WERI-Rb-1 (cell line): ENCODE measurements at regions not wholly inside any gene's neighbourhood (a gene's known extent, or its start where the extent isn't known, plus 50 kb on each side); places are given as distances from the start of the nearest gene placed in this dataset.
"Not testable (repeated sequence)": the region's sequence is repeated elsewhere in the genome, so short reads cannot be mapped to it uniquely, and the experiment has no call there.

Experiments used
- DNase-seq: peaks from one replicate; pipeline ENCODE4 v3.0.0-alpha.2; 2020
- H3K27ac ChIP-seq: fragments of 250-450 bp; sonication (Bioruptor Pico); 2 replicates; pipeline ENCODE4 v1.5.1; 2020; ENCODE audit warnings: mild to moderate bottlenecking, moderate library complexity
- H3K27me3 ChIP-seq: fragments of 250-450 bp; sonication (Bioruptor Pico); 2 replicates; pipeline ENCODE4 v1.5.1; 2021; ENCODE audit warnings: mild to moderate bottlenecking, low read depth, moderate library complexity; ENCODE audit not compliant: insufficient read depth, severe bottlenecking
- H3K36me3 ChIP-seq: fragments of 250-450 bp; sonication (Bioruptor Pico); 2 replicates; pipeline ENCODE4 v1.5.1; 2020; ENCODE audit warnings: mild to moderate bottlenecking, moderate library complexity
- H3K4me3 ChIP-seq: 2 replicates; pipeline ENCODE4 v1.5.1; 2011; ENCODE audit warnings: low read depth, mild to moderate bottlenecking, control low read depth, low read length
- H3K9me3 ChIP-seq: fragments of 250-450 bp; sonication (Bioruptor Pico); 2 replicates; pipeline ENCODE4 v1.5.1; 2021; ENCODE audit warnings: mild to moderate bottlenecking, moderate library complexity; ENCODE audit not compliant: severe bottlenecking
- TF ChIP-seq, protein P1 (sequence below): IDR thresholded peaks from 2 replicates; pipeline ENCODE4 v1.5.1; 2011; ENCODE audit warnings: low read depth, mild to moderate bottlenecking, control low read depth, inconsistent platforms, low read length

DNA sequence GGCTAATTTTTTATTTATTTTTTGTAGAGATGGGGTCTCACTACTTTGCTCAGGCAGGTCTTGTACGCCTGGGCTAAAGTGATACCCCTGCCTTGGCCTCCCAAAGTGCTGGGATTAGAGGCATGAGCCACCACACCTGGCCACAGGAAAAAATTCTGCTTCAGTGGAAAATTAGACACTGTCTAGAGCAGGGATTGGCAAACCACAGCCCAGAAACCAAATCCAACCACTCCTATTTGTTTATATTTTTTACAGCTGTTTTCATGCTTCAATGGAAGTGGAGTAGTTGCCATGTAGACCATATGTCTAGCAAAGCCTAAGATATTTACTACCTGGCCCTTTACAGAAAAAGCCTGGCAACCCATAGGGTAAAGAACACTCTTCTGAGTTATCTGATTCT lies 123.7 kb upstream of the MRI1 start:
- DNase-seq: no peak
- peaks cover 66% of the 10 kb centered on the region for H3K27me3 ChIP-seq

DNA sequence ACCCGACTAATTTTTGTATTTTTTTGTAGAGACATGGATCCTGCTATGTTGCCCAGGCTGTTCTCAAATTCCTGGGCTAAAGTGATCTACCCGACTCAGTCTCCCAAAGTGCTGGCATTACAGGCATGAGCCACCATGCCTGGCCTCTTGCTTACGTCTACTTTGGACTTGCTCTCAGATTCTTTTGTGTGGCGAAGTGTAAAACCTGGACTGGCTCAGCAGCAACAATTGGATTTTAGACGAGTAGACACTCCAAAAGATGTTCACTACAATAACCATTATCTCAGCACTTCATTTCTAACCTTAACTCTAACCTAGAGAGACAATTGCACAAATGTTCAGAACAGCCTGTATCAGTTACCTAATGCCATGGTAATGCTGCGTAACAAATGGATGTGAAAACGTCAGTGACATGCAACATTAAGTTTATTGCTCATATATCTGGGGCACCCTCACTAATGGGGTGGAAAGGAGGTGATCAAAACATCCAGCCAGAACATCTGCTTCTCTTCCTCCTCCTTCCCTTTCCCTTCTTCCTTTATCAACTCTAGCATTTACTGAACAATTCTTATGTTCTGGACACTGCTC lies 124.9 kb upstream of the MRI1 start:
- H3K27ac ChIP-seq: no peak overlapping the region
- DNase-seq: no peak
- TF ChIP-seq, protein P1, sequence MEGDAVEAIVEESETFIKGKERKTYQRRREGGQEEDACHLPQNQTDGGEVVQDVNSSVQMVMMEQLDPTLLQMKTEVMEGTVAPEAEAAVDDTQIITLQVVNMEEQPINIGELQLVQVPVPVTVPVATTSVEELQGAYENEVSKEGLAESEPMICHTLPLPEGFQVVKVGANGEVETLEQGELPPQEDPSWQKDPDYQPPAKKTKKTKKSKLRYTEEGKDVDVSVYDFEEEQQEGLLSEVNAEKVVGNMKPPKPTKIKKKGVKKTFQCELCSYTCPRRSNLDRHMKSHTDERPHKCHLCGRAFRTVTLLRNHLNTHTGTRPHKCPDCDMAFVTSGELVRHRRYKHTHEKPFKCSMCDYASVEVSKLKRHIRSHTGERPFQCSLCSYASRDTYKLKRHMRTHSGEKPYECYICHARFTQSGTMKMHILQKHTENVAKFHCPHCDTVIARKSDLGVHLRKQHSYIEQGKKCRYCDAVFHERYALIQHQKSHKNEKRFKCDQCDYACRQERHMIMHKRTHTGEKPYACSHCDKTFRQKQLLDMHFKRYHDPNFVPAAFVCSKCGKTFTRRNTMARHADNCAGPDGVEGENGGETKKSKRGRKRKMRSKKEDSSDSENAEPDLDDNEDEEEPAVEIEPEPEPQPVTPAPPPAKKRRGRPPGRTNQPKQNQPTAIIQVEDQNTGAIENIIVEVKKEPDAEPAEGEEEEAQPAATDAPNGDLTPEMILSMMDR: no peak
- peaks cover 63% of the 10 kb centered on the region for H3K27me3 ChIP-seq
- H3K4me3 ChIP-seq: no peak overlapping the region
- H3K36me3 ChIP-seq: no peaks in the 10 kb centered on the region
- H3K9me3 ChIP-seq: peaks cover 10% of the 10 kb centered on the region

More for the DNA sequence above, 123.7 kb upstream of the MRI1 start:
- H3K36me3 ChIP-seq: no peaks in the 10 kb centered on the region
- TF ChIP-seq, protein P1: no peak
- H3K27ac ChIP-seq: no peak overlapping the region
- peaks cover 14% of the 10 kb centered on the region for H3K9me3 ChIP-seq
- H3K4me3 ChIP-seq: no peak overlapping the region

DNA sequence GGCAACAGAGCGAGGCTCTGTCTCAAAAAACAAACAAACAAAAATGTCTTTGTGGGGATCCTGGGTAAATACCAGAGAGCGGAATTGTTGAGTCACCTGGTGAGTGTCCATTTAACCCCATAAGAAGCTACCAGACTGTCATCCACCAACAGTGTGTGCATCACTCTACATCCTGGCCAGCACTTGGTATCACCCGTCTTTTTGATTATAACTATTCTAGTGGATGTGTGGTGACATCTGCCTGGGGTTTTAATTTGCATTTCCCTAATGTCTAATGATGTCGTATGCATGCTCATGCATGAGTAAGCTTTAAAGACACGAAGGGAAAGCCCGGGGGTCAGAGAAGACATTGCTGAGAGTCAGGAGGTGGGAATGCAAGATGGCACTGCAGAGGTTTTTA lies 126.7 kb upstream of the MRI1 start:
- no peak overlapping the region for H3K4me3 ChIP-seq
- no peak overlapping the region for H3K27ac ChIP-seq
- peaks cover 64% of the 10 kb centered on the region for H3K27me3 ChIP-seq
- peaks cover 3% of the 10 kb centered on the region for H3K9me3 ChIP-seq
- no peaks in the 10 kb centered on the region for H3K36me3 ChIP-seq
- no peak for DNase-seq
- TF ChIP-seq, protein P1: no peak

DNA sequence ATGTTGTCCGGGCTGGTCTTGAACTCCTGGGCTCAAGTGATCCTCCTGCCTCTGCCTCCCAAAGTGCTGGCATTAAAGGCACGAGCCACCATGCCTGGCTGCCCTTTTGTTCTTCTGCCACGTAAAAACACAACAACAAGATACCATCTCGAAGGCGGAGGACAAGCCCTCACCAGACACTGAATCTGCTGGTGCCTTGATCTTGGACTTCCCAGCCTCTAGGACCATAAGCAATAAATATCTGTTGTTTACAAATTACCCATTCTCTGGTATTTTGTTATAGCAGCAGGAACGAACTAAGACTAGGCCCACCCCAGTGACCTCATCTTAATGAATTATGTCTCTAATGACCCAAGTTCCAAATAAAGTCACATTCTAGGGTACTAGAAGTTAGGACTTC lies 128.4 kb upstream of the CACNA1A start:
- Histone ChIP-seq H3K9me3 (peaks cover 6% of the 10 kb centered on the region), H3K36me3 (no peaks in the 10 kb centered on the region), H3K27me3 (peaks cover 52% of the 10 kb centered on the region), H3K27ac (no peak overlapping the region), H3K4me3 (no peak overlapping the region)
- TF ChIP-seq, protein P1: no peak
- no peak for DNase-seq

DNA sequence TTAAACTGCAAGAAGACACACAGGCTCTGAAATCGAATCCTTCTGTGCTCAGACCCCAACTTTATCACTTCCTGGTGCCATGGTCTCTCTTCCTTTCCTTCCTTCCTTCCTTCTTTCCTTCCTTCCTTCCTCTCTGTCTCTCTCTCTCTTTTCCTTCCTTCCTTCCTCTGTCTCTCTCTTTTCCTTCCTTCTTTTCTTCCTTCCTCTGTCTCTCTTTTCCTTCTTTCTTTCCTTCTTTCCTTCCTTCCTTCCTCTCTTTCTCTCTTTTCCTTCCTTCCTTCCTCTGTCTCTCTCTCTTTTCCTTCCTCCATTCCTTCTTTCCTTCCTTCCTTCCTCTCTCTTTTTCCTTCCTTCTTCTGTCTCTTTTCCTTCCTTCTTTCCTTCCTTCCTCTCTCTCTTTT lies 127.2 kb upstream of the CACNA1A start:
- Histone ChIP-seq H3K9me3 (peaks cover 7% of the 10 kb centered on the region), H3K36me3 (no peaks in the 10 kb centered on the region), H3K4me3 (no peak overlapping the region), H3K27me3 (peaks cover 56% of the 10 kb centered on the region), H3K27ac (no peak overlapping the region)
- DNase-seq: no peak
- TF ChIP-seq, protein P1: no peak

DNA sequence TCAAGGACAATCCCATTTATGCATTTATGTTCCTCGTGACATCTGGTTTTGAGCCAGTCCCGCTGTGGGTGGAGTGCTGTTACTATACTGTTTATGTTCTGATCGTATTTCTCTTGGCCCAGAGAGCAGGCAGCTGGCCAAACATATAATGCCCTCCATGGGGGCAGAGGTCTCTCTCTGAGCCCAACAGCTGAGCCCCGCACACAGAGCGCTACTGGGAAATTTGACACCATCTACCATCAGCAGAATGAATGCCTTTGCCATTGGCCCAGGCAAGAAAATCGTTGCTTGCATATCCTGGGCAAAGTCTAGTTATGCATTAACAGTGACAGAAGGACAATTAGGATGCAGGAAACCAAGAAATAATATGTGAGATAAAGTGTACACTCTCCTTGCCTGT lies 126.8 kb upstream of the CACNA1A start:
- Histone ChIP-seq H3K36me3 (no peaks in the 10 kb centered on the region), H3K27ac (no peak overlapping the region), H3K9me3 (peaks cover 7% of the 10 kb centered on the region), H3K4me3 (no peak overlapping the region), H3K27me3 (peaks cover 59% of the 10 kb centered on the region)
- no peak for DNase-seq
- TF ChIP-seq, protein P1: no peak

DNA sequence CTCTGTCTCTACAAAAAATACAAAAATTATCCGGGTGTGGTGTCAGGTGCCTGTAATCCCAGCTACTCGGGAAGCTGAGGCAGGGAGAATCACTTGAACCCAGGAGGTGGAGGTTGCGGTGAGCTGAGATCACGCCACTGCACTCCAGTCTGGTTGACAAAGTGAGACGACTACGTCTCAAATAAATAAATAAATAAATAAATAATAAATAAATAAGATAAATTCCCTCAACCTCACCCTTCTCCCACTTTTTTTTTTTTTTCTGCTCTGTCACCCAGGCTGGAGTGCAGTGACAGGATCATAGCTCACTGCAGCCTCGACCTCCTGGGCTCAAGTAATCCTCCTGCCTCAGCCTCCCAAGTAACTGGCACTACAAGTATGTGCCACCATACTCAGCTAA lies 125.9 kb upstream of the CACNA1A start:
- not testable (repeated sequence) for H3K4me3 ChIP-seq, H3K9me3 ChIP-seq, DNase-seq, H3K36me3 ChIP-seq, H3K27ac ChIP-seq
- peaks cover 53% of the 10 kb centered on the region for H3K27me3 ChIP-seq
